GM12878 (cell line): ENCODE measurements at regions not wholly inside any gene's neighbourhood (a gene's known extent, or its start where the extent isn't known, plus 50 kb on each side); places are given as distances from the start of the nearest gene placed in this dataset.

Experiments used
- BMI1 ChIP-seq: fragments of 450-650 bp; IDR thresholded peaks from 2 replicates; pipeline ENCODE4 v1.6.1; 2016; ENCODE audit warnings: mild to moderate bottlenecking, moderate library complexity, borderline replicate concordance
- CHD1 ChIP-seq: IDR thresholded peaks from 2 replicates; pipeline ENCODE4 v1.6.1; 2012; ENCODE audit warnings: low read depth, low read length, improper control_type of control experiment
- EP300 ChIP-seq, 2 experiments: fragments of 150-350 bp in 1 of 2; IDR thresholded peaks; 2 replicates each; pipeline ENCODE4 v1.6.1; 2011 to 2012; ENCODE audit warnings: low read depth in 2 of 2, low read length in 2 of 2, borderline replicate concordance in 1 of 2, improper control_type of control experiment in 1 of 2, inconsistent platforms in 1 of 2; ENCODE audit not compliant: control insufficient read depth in 1 of 2
- GABPA ChIP-seq: IDR thresholded peaks from 2 replicates; pipeline ENCODE4 v1.6.1; 2014; ENCODE audit warnings: antibody characterized with exemption, low read depth, mild to moderate bottlenecking, inconsistent platforms
- MXI1 ChIP-seq: fragments of 150-350 bp; IDR thresholded peaks from 2 replicates; pipeline ENCODE4 v1.6.1; 2011; ENCODE audit warnings: low read depth, mild to moderate bottlenecking, inconsistent platforms, low read length, improper control_type of control experiment
- NFIC ChIP-seq: IDR thresholded peaks from 2 replicates; pipeline ENCODE4 v1.6.1; 2012; ENCODE audit warnings: low read depth, mild to moderate bottlenecking, inconsistent platforms, low read length, moderate library complexity
- RAD21 ChIP-seq: IDR thresholded peaks from 2 replicates; pipeline ENCODE4 v1.6.1; 2011; ENCODE audit warnings: mild to moderate bottlenecking, low read depth, low read length, moderate library complexity; ENCODE audit not compliant: insufficient read depth
- TCF3 ChIP-seq: IDR thresholded peaks from 2 replicates; pipeline ENCODE4 v1.6.1; 2012; ENCODE audit warnings: low read depth, mild to moderate bottlenecking, low read length, borderline replicate concordance; ENCODE audit not compliant: insufficient read depth
- ZBED1 ChIP-seq: IDR thresholded peaks from 2 replicates; pipeline ENCODE4 v1.6.1; 2016; ENCODE audit warnings: borderline replicate concordance
- ZNF207 ChIP-seq: fragments of 450-650 bp; IDR thresholded peaks from 2 replicates; pipeline ENCODE4 v1.6.1; 2014; ENCODE audit warnings: antibody characterized with exemption, mild to moderate bottlenecking, borderline replicate concordance
- ZNF592 ChIP-seq: fragments of 450-650 bp; IDR thresholded peaks from 2 replicates; pipeline ENCODE4 v1.6.1; 2017; ENCODE audit warnings: mild to moderate bottlenecking, moderate library complexity
- TF ChIP-seq, protein P1 (sequence below), 3 experiments: IDR thresholded peaks in 2 of 3; conservative IDR thresholded peaks in 1 of 3; 2 replicates each; pipeline ENCODE4 v1.5.1; 2011; ENCODE audit warnings: low read depth in 3 of 3, low read length in 3 of 3, mild to moderate bottlenecking in 3 of 3, control low read depth in 2 of 3, moderate library complexity in 2 of 3, inconsistent platforms in 1 of 3, mixed read lengths in 1 of 3; ENCODE audit not compliant: control insufficient read depth in 2 of 3, insufficient read depth in 1 of 3; ENCODE audit errors: extremely low read depth in 1 of 3

- TF ChIP-seq, protein P1, sequence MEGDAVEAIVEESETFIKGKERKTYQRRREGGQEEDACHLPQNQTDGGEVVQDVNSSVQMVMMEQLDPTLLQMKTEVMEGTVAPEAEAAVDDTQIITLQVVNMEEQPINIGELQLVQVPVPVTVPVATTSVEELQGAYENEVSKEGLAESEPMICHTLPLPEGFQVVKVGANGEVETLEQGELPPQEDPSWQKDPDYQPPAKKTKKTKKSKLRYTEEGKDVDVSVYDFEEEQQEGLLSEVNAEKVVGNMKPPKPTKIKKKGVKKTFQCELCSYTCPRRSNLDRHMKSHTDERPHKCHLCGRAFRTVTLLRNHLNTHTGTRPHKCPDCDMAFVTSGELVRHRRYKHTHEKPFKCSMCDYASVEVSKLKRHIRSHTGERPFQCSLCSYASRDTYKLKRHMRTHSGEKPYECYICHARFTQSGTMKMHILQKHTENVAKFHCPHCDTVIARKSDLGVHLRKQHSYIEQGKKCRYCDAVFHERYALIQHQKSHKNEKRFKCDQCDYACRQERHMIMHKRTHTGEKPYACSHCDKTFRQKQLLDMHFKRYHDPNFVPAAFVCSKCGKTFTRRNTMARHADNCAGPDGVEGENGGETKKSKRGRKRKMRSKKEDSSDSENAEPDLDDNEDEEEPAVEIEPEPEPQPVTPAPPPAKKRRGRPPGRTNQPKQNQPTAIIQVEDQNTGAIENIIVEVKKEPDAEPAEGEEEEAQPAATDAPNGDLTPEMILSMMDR (IDR thresholded peaks at IDR 0.05 in 2 of 3, conservative IDR thresholded peaks at IDR 0.05 in 1 of 3; ENCODE audit: control insufficient read depth in 2 of 3, extremely low read depth in 1 of 3, insufficient read depth in 1 of 3, low read depth in 3 of 3, low read length in 3 of 3), result no peak
- TF ChIP-seq NFIC (no peak), GABPA (no peak), ZBED1 (no peak), MXI1 (no peak), CHD1 (no peak), ZNF207 (no peak), TCF3 (no peak), RAD21 (no peak), BMI1 (no peak), EP300 (IDR thresholded peaks at IDR 0.05; ENCODE audit: borderline replicate concordance in 1 of 2, control insufficient read depth in 1 of 2, low read depth in 2 of 2, low read length in 2 of 2) (no peak), ZNF592 (no peak)
Measured at GRCh38 chr6:8578006-8578405, 142.7 kb upstream of the SLC35B3 start.
